H9 (cell line): ENCODE measurements at regions not wholly inside any gene's neighbourhood (a gene's known extent, or its start where the extent isn't known, plus 50 kb on each side); places are given as distances from the start of the nearest gene placed in this dataset.

Source experiments
- DNase-seq: peaks from one replicate; pipeline ENCODE4 v3.0.0-alpha.2; 2017
- H2AFZ ChIP-seq: one replicate; pipeline ENCODE4 v1.6.1; 2013; ENCODE audit warnings: mild to moderate bottlenecking, low read length, control low read depth, moderate library complexity
- H2AK5ac ChIP-seq: 2 replicates; pipeline ENCODE4 v1.6.1; 2013; ENCODE audit warnings: low read length, control low read depth, mixed read lengths; ENCODE audit not compliant: insufficient read length
- H2BK120ac ChIP-seq: one replicate; pipeline ENCODE4 v1.6.1; 2013; ENCODE audit warnings: low read depth, mild to moderate bottlenecking, low read length, control low read depth, inconsistent platforms; ENCODE audit not compliant: poor library complexity, severe bottlenecking
- H2BK12ac ChIP-seq: 2 replicates; pipeline ENCODE4 v1.6.1; 2013; ENCODE audit warnings: low read length, control low read depth, mixed read lengths, low read depth; ENCODE audit not compliant: insufficient read length
- H2BK15ac ChIP-seq: 2 replicates; pipeline ENCODE4 v1.6.1; 2013; ENCODE audit warnings: low read depth, low read length, control low read depth
- H2BK20ac ChIP-seq: one replicate; pipeline ENCODE4 v1.6.1; 2013; ENCODE audit warnings: low read depth, mild to moderate bottlenecking, low read length, control low read depth, inconsistent platforms; ENCODE audit not compliant: poor library complexity, severe bottlenecking
- H2BK5ac ChIP-seq: 2 replicates; pipeline ENCODE4 v1.6.1; 2013; ENCODE audit warnings: low read length, control low read depth, mixed read lengths; ENCODE audit not compliant: insufficient read length
- H3K14ac ChIP-seq: 2 replicates; pipeline ENCODE4 v1.6.1; 2013; ENCODE audit warnings: low read length, control low read depth; ENCODE audit not compliant: insufficient read depth
- H3K18ac ChIP-seq: 2 replicates; pipeline ENCODE4 v1.6.1; 2013; ENCODE audit warnings: low read depth, mild to moderate bottlenecking, mixed read lengths, low read length, control low read depth; ENCODE audit not compliant: insufficient read length
- H3K23ac ChIP-seq: 2 replicates; pipeline ENCODE4 v1.6.1; 2013; ENCODE audit warnings: low read length, control low read depth, mixed read lengths, low read depth; ENCODE audit not compliant: insufficient read length
- H3K23me2 ChIP-seq: 2 replicates; pipeline ENCODE4 v1.6.1; 2013; ENCODE audit warnings: low read depth, mild to moderate bottlenecking, mixed read lengths, low read length, control low read depth; ENCODE audit not compliant: insufficient read length, poor library complexity, severe bottlenecking
- H3K27ac ChIP-seq: 2 replicates; pipeline ENCODE4 v1.5.1; 2013; ENCODE audit warnings: low read length, control low read depth, mixed read lengths, low read depth; ENCODE audit not compliant: insufficient read length
- H3K27me3 ChIP-seq: 2 replicates; pipeline ENCODE4 v1.6.1; 2013; ENCODE audit warnings: low read length, control low read depth, inconsistent platforms; ENCODE audit not compliant: insufficient read depth
- H3K4ac ChIP-seq: 2 replicates; pipeline ENCODE4 v1.6.1; 2013; ENCODE audit warnings: low read depth, mild to moderate bottlenecking, control low read depth, inconsistent platforms, low read length, moderate library complexity
- H3K4me1 ChIP-seq: 2 replicates; pipeline ENCODE4 v1.6.1; 2013; ENCODE audit warnings: low read length, control low read depth, inconsistent platforms; ENCODE audit not compliant: insufficient read depth
- H3K4me2 ChIP-seq: 2 replicates; pipeline ENCODE4 v1.6.1; 2013; ENCODE audit warnings: low read length, control low read depth, mixed read lengths; ENCODE audit not compliant: insufficient read length, insufficient read depth
- H3K56ac ChIP-seq: 2 replicates; pipeline ENCODE4 v1.6.1; 2013; ENCODE audit warnings: low read depth, mild to moderate bottlenecking, mixed read lengths, low read length, control low read depth; ENCODE audit not compliant: insufficient read length
- H3K79me1 ChIP-seq: 2 replicates; pipeline ENCODE4 v1.6.1; 2013; ENCODE audit warnings: low read depth, mild to moderate bottlenecking, moderate library complexity, low read length, control low read depth, inconsistent platforms; ENCODE audit not compliant: insufficient read depth, poor library complexity, severe bottlenecking
- H3K79me2 ChIP-seq: 2 replicates; pipeline ENCODE4 v1.6.1; 2013; ENCODE audit warnings: low read length, control low read depth, inconsistent platforms; ENCODE audit not compliant: insufficient read depth
- H3K9ac ChIP-seq: 2 replicates; pipeline ENCODE4 v1.6.1; 2013; ENCODE audit warnings: low read length, control low read depth, mixed read lengths; ENCODE audit not compliant: insufficient read length; ENCODE audit errors: extremely low read depth
- H3K9me3 ChIP-seq: one replicate; pipeline ENCODE4 v1.6.1; 2013; ENCODE audit warnings: low read depth, low read length, inconsistent platforms; ENCODE audit not compliant: control insufficient read depth
- H3T11ph ChIP-seq: one replicate; pipeline ENCODE4 v1.6.1; 2013; ENCODE audit warnings: mild to moderate bottlenecking, low read length, control low read depth, inconsistent platforms
- H4K20me1 ChIP-seq: one replicate; pipeline ENCODE4 v1.6.1; 2013; ENCODE audit not compliant: control insufficient read depth, insufficient read length, insufficient read depth
- H4K5ac ChIP-seq: 2 replicates; pipeline ENCODE4 v1.6.1; 2013; ENCODE audit warnings: low read depth, mild to moderate bottlenecking, mixed read lengths, low read length, control low read depth; ENCODE audit not compliant: insufficient read length
- H4K8ac ChIP-seq: replicated peaks from 2 replicates; pipeline ENCODE4 v1.6.1; 2013; ENCODE audit warnings: low read length, control low read depth, mixed read lengths, low read depth; ENCODE audit not compliant: insufficient read length
- H4K91ac ChIP-seq: 2 replicates; pipeline ENCODE4 v1.6.1; 2013; ENCODE audit warnings: low read depth, mild to moderate bottlenecking, moderate library complexity, mixed read lengths, low read length, control low read depth; ENCODE audit not compliant: insufficient read length
- H3K27ac Mint-ChIP-seq, 3 experiments: 2 replicates in 2 of 3; 3 replicates in 1 of 3; pipeline ENCODE4 v1.8.0; 2020 to 2021; ENCODE audit warnings: mixed read lengths in 3 of 3, mild to moderate bottlenecking in 1 of 3, moderate library complexity in 1 of 3
- H3K27me3 Mint-ChIP-seq: 2 replicates; pipeline ENCODE4 v1.8.0; 2021; ENCODE audit warnings: low read depth, mild to moderate bottlenecking, moderate library complexity, mixed read lengths
- H3K36me3 Mint-ChIP-seq, 3 experiments: 2 replicates in 2 of 3; 3 replicates in 1 of 3; pipeline ENCODE4 v1.8.0; 2020 to 2021; ENCODE audit warnings: low read depth in 3 of 3, mixed read lengths in 3 of 3; ENCODE audit not compliant: insufficient read depth in 1 of 3
- H3K4me1 Mint-ChIP-seq, 2 experiments: 2 replicates each; pipeline ENCODE4 v1.8.0; 2020; ENCODE audit warnings: mixed read lengths in 2 of 2
- H3K4me3 Mint-ChIP-seq, 2 experiments: 2 replicates in 1 of 2; 3 replicates in 1 of 2; pipeline ENCODE4 v1.8.0; 2020 to 2021; ENCODE audit warnings: mild to moderate bottlenecking in 2 of 2, mixed read lengths in 2 of 2, moderate library complexity in 1 of 2
- H3K9me3 Mint-ChIP-seq, 2 experiments: 2 replicates in 1 of 2; 3 replicates in 1 of 2; pipeline ENCODE4 v1.8.0; 2020; ENCODE audit warnings: mild to moderate bottlenecking in 2 of 2, mixed read lengths in 2 of 2, moderate library complexity in 1 of 2
- WGBS: extraction: QIAGEN DNeasy Blood & Tissue Kit; methylation state at CpG from one replicate; pipeline ENCODE4 v1.1.7; 2013; ENCODE audit warnings: missing lambda C conversion rate, low lambda C conversion rate, mixed read lengths; ENCODE audit not compliant: insufficient read length; ENCODE audit errors: extremely low coverage; 5-methylcytosine and 5-hydroxymethylcytosine counted together
- TF ChIP-seq, protein P1 (sequence below): fragments of 200-600 bp; sonication (generic); conservative IDR thresholded peaks from 3 replicates; pipeline ENCODE4 v1.8.0; 2021; ENCODE audit warnings: antibody characterized with exemption, mild to moderate bottlenecking

DNA sequence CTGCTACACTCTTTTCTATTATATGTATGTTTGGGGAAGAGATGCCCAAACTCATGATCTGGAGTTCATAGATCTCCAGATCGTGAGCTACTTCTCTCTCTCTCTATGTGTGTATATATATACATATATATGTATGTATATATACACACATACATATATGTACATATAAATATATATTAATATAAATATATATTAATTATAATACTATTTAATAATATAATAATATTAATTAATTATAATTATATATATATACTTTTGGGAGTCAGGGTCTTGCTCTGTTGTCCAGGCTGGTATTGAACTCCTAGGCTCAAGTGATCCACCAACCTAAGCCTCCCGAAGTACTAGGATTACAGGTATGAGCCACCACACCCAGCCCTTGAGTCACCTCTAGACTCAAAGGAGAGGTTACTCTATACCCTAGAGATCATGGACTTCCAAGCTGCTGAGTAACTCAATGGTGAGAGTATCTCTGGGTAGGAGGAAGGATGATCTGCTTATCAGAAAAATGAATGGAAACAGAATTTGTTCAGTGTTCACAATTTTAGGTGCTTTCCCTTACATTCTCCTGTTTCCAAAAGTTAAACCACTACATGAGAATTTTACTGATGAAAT is 463.5 kb upstream of the TRIB2 start:
- no CpG with 5 or more reads among the region's 2 CpGs for WGBS
- Histone ChIP-seq H2BK120ac (no peak overlapping the region), H3K23ac (no peak overlapping the region), H3K56ac (no peak overlapping the region), H3K27me3 (no peaks in the 10 kb centered on the region), H3K14ac (no peak overlapping the region), H3K4me2 (no peak overlapping the region), H3K4me1 (no peaks in the 10 kb centered on the region; the same call in 1 of the 2 replicates), H2AK5ac (no peak overlapping the region), H4K20me1 (no peaks in the 10 kb centered on the region), H2BK5ac (no peak overlapping the region), H2BK20ac (no peak overlapping the region), H3K9me3 (no peaks in the 10 kb centered on the region), H3K23me2 (no peaks in the 10 kb centered on the region), H3K79me2 (no peaks in the 10 kb centered on the region), H4K91ac (no peak overlapping the region), H3K27ac (no peak overlapping the region), H4K5ac (no peak overlapping the region), H3K79me1 (no peaks in the 10 kb centered on the region), H2BK12ac (no peak overlapping the region), H2AFZ (no peak overlapping the region), H3K9ac (no peak overlapping the region), H2BK15ac (no peak overlapping the region), H4K8ac (no peak overlapping the region), H3T11ph (no peak overlapping the region), H3K18ac (no peak overlapping the region), H3K4ac (no peak overlapping the region)
- H3K4me1 Mint-ChIP-seq, result peaks cover 18 to 19% of the 10 kb centered on the region in 2 experiments
- H3K4me3 Mint-ChIP-seq, result no peak overlapping the region
- TF ChIP-seq, protein P1, sequence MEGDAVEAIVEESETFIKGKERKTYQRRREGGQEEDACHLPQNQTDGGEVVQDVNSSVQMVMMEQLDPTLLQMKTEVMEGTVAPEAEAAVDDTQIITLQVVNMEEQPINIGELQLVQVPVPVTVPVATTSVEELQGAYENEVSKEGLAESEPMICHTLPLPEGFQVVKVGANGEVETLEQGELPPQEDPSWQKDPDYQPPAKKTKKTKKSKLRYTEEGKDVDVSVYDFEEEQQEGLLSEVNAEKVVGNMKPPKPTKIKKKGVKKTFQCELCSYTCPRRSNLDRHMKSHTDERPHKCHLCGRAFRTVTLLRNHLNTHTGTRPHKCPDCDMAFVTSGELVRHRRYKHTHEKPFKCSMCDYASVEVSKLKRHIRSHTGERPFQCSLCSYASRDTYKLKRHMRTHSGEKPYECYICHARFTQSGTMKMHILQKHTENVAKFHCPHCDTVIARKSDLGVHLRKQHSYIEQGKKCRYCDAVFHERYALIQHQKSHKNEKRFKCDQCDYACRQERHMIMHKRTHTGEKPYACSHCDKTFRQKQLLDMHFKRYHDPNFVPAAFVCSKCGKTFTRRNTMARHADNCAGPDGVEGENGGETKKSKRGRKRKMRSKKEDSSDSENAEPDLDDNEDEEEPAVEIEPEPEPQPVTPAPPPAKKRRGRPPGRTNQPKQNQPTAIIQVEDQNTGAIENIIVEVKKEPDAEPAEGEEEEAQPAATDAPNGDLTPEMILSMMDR, result no peak
- H3K27me3 Mint-ChIP-seq, result no peaks in the 10 kb centered on the region
- H3K9me3 Mint-ChIP-seq, result no peaks in the 10 kb centered on the region
- no peak for DNase-seq
- H3K36me3 Mint-ChIP-seq, result no peaks in the 10 kb centered on the region
- H3K27ac Mint-ChIP-seq, result no peak overlapping the region
